Smooth muscle cell (in vitro differentiated cells): ENCODE measurements at regions not wholly inside any gene's neighbourhood (a gene's known extent, or its start where the extent isn't known, plus 50 kb on each side); places are given as distances from the start of the nearest gene placed in this dataset.

Source experiments
- DNase-seq: peaks from one replicate; lab custom pipeline; 2025; ENCODE audit not compliant: unreplicated experiment; lab: John Stamatoyannopoulos, UW
- H2AFZ ChIP-seq: fragments of 200-600 bp; sonication (generic); 2 replicates; pipeline ENCODE4 v1.6.0; 2016; ENCODE audit warnings: antibody characterized with exemption, low read depth, mild to moderate bottlenecking
- H3F3A ChIP-seq: fragments of 200-600 bp; sonication (generic); 2 replicates; pipeline ENCODE4 v1.6.0; 2017; ENCODE audit warnings: antibody characterized with exemption, low read depth
- H3K27ac ChIP-seq: fragments of 200-600 bp; sonication (generic); 2 replicates; pipeline ENCODE4 v1.5.1; 2016; ENCODE audit warnings: low read depth, mild to moderate bottlenecking
- H3K27me3 ChIP-seq: fragments of 200-600 bp; sonication (generic); 2 replicates; pipeline ENCODE4 v1.6.1; 2016; ENCODE audit warnings: low read depth, mild to moderate bottlenecking
- H3K36me3 ChIP-seq: fragments of 200-600 bp; sonication (generic); 2 replicates; pipeline ENCODE4 v1.5.1; 2016; ENCODE audit warnings: low read depth
- H3K4me1 ChIP-seq: fragments of 200-600 bp; sonication (generic); 2 replicates; pipeline ENCODE4 v1.5.1; 2016; ENCODE audit warnings: low read depth
- H3K4me2 ChIP-seq: fragments of 200-600 bp; sonication (generic); 2 replicates; pipeline ENCODE4 v1.6.0; 2016; ENCODE audit warnings: mild to moderate bottlenecking
- H3K4me3 ChIP-seq: fragments of 200-600 bp; sonication (generic); 2 replicates; pipeline ENCODE4 v1.5.1; 2016; ENCODE audit warnings: mild to moderate bottlenecking
- H3K79me2 ChIP-seq: fragments of 200-600 bp; sonication (generic); 2 replicates; pipeline ENCODE4 v1.6.0; 2016; ENCODE audit warnings: low read depth, mild to moderate bottlenecking
- H3K9ac ChIP-seq: fragments of 200-600 bp; sonication (generic); 2 replicates; pipeline ENCODE4 v1.6.0; 2016; ENCODE audit warnings: low read depth
- H3K9me3 ChIP-seq: fragments of 200-600 bp; sonication (generic); replicated peaks from 2 replicates; pipeline ENCODE4 v1.5.1; 2016; ENCODE audit warnings: low read depth
- H4K20me1 ChIP-seq: fragments of 200-600 bp; sonication (generic); 2 replicates; pipeline ENCODE4 v1.6.0; 2016; ENCODE audit warnings: low read depth
- CTCF ChIP-seq: fragments of 200-600 bp; sonication (generic); IDR thresholded peaks from 2 replicates; pipeline ENCODE4 v1.5.1; 2017; ENCODE audit warnings: borderline replicate concordance, mild to moderate bottlenecking, antibody characterized with exemption; ENCODE audit not compliant: insufficient read depth, poor library complexity, severe bottlenecking
- WGBS: methylation state at CpG from one replicate; pipeline ENCODE4 v1.1.7; 2016; ENCODE audit warnings: low lambda C conversion rate; 5-methylcytosine and 5-hydroxymethylcytosine counted together

GRCh38 chr12:128178966-128179365, 88.0 kb upstream of the TMEM132C start:
- Histone ChIP-seq H3F3A (no peaks in the 10 kb centered on the region), H3K27me3 (peaks cover 7% of the 10 kb centered on the region), H3K4me2 (no peak overlapping the region), H3K4me1 (no peaks in the 10 kb centered on the region), H3K9me3 (no peaks in the 10 kb centered on the region), H3K9ac (no peak overlapping the region), H2AFZ (no peak overlapping the region), H3K4me3 (no peak overlapping the region), H3K36me3 (no peaks in the 10 kb centered on the region), H3K79me2 (no peaks in the 10 kb centered on the region), H3K27ac (no peak overlapping the region), H4K20me1 (no peaks in the 10 kb centered on the region)
- no peak for TF ChIP-seq CTCF
- DNase-seq: no peak
- WGBS: 56% methylated on average over 3 of the region's 3 CpGs

- H3K9ac ChIP-seq: no peak overlapping the region
- H3K27ac ChIP-seq: no peak overlapping the region
- H3F3A ChIP-seq: no peaks in the 10 kb centered on the region
- H3K4me2 ChIP-seq: no peak overlapping the region
- WGBS: 74% methylated on average over 1 of the region's 1 CpG
- H3K4me1 ChIP-seq: no peaks in the 10 kb centered on the region
- H3K27me3 ChIP-seq: peaks cover 7% of the 10 kb centered on the region
- H2AFZ ChIP-seq: no peak overlapping the region
- no peaks in the 10 kb centered on the region for H4K20me1 ChIP-seq
- DNase-seq: no peak
- no peaks in the 10 kb centered on the region for H3K79me2 ChIP-seq
- H3K4me3 ChIP-seq: no peak overlapping the region
- no peaks in the 10 kb centered on the region for H3K36me3 ChIP-seq
- no peak for TF ChIP-seq CTCF
- no peaks in the 10 kb centered on the region for H3K9me3 ChIP-seq
Measured at GRCh38 chr12:128180166-128180565, 86.8 kb upstream of the TMEM132C start.

- Histone ChIP-seq H3K9me3 (no peaks in the 10 kb centered on the region), H3K36me3 (no peaks in the 10 kb centered on the region), H2AFZ (no peak overlapping the region), H3K4me2 (no peak overlapping the region), H3K9ac (no peak overlapping the region), H4K20me1 (no peaks in the 10 kb centered on the region), H3K27ac (no peak overlapping the region), H3K79me2 (no peaks in the 10 kb centered on the region), H3K4me3 (no peak overlapping the region), H3F3A (no peaks in the 10 kb centered on the region), H3K27me3 (no peaks in the 10 kb centered on the region), H3K4me1 (no peaks in the 10 kb centered on the region)
- WGBS: 100% methylated on average over 3 of the region's 10 CpGs
- no peak for TF ChIP-seq CTCF
- no peak for DNase-seq
Measured at GRCh38 chr12:128190052-128190451, 76.9 kb upstream of the TMEM132C start.

- no peak overlapping the region for H3K27ac ChIP-seq
- no peaks in the 10 kb centered on the region for H3K9me3 ChIP-seq
Measured at GRCh38 chr12:128190614-128191013, 76.4 kb upstream of the TMEM132C start.

More at GRCh38 chr12:128190614-128191013, 76.4 kb upstream of the TMEM132C start:
- Histone ChIP-seq H2AFZ (no peak overlapping the region), H3K4me2 (peak overlapping the region; percentile 69), H3K79me2 (no peaks in the 10 kb centered on the region), H3F3A (no peaks in the 10 kb centered on the region), H4K20me1 (no peaks in the 10 kb centered on the region), H3K4me1 (no peaks in the 10 kb centered on the region), H3K27me3 (no peaks in the 10 kb centered on the region), H3K36me3 (no peaks in the 10 kb centered on the region), H3K9ac (no peak overlapping the region), H3K4me3 (no peak overlapping the region)
- 23% methylated on average over 16 of the region's 16 CpGs for WGBS
- DNase-seq: no peak
- peak; percentile 71 for TF ChIP-seq CTCF
